Peyer's patch (tissue), 4 donors: ENCODE measurements at regions not wholly inside any gene's neighbourhood (a gene's known extent, or its start where the extent isn't known, plus 50 kb on each side); places are given as distances from the start of the nearest gene placed in this dataset.

ENCODE experiments used
- POLR2A ChIP-seq, 2 donors: fragments of 450-650 bp; IDR thresholded peaks; one replicate each; pipeline ENCODE4 v1.5.1; 2017; ENCODE audit warnings: antibody characterized with exemption in 2 of 2, mild to moderate bottlenecking in 2 of 2, moderate library complexity in 2 of 2
- TF ChIP-seq, protein P1 (sequence below), 6 experiments: fragments of 450-650 bp in 4 of 6; fragments of 200-600 bp in 2 of 6; sonication (generic) in 1 of 6; IDR thresholded peaks; one replicate each; pipeline ENCODE4 v1.5.1; 2017 to 2019; ENCODE audit warnings: antibody characterized with exemption in 6 of 6, mild to moderate bottlenecking in 3 of 6, moderate library complexity in 1 of 6

DNA sequence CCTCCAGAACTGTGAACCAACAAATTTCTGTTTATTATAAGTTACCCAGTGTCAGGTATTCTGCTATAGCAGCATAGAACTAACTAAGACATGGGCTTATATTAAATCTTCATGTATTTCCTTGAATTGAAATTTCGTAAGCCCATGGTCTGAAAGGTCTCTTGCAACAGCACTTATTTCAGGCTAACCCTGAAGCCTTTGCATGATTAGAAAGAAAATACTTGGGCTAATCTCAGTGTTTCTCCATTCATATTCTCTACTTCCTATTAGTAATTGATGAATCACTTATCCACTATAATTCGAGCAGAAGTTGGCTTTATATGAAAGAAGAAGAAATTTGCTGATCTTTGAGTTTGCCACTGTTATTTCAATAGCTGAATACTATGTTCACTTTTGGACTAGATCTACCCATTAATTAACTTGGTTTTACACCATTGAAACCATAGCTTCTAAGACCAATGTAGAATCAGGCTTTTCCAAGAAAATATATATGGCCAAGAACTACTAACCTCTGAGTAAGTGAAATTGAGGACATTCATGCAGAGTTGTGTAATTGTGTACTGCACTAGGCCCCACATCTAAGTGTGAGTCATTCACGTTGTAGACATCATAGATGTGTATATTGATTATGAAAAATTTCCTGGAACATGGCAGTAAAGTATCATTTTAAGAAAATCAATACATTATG lies 731.6 kb downstream of the SOCS6 start:
- TF ChIP-seq, protein P1, sequence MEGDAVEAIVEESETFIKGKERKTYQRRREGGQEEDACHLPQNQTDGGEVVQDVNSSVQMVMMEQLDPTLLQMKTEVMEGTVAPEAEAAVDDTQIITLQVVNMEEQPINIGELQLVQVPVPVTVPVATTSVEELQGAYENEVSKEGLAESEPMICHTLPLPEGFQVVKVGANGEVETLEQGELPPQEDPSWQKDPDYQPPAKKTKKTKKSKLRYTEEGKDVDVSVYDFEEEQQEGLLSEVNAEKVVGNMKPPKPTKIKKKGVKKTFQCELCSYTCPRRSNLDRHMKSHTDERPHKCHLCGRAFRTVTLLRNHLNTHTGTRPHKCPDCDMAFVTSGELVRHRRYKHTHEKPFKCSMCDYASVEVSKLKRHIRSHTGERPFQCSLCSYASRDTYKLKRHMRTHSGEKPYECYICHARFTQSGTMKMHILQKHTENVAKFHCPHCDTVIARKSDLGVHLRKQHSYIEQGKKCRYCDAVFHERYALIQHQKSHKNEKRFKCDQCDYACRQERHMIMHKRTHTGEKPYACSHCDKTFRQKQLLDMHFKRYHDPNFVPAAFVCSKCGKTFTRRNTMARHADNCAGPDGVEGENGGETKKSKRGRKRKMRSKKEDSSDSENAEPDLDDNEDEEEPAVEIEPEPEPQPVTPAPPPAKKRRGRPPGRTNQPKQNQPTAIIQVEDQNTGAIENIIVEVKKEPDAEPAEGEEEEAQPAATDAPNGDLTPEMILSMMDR (IDR thresholded peaks at IDR 0.05) = no peak
- TF ChIP-seq POLR2A (IDR thresholded peaks at IDR 0.05) = no peak
